Motor neuron (in vitro differentiated cells): ENCODE measurements at regions not wholly inside any gene's neighbourhood (a gene's known extent, or its start where the extent isn't known, plus 50 kb on each side); places are given as distances from the start of the nearest gene placed in this dataset.
A peak's percentile ranks its signal among the peaks of the same experiment; 100 is the strongest.

ENCODE experiments used
- ATAC-seq, 8 experiments: fragments of 200-7000 bp; cut with Tn5 transposase; replicated peaks in 6 of 8; 2 replicates each; pipeline ENCODE4 v1.8.0; 2021; ENCODE audit warnings: mild to moderate bottlenecking in 8 of 8, moderate library complexity in 8 of 8
- H3K27ac ChIP-seq, 2 donors: fragments of 250-450 bp; sonication (Bioruptor Pico); 2 replicates each; pipeline ENCODE4 v1.9.0; 2021; ENCODE audit warnings: antibody characterized with exemption in 2 of 2, mild to moderate bottlenecking in 2 of 2, moderate library complexity in 1 of 2
- H3K4me1 ChIP-seq, 2 donors: fragments of 250-450 bp; sonication (Bioruptor Pico); replicated peaks in 1 of 2; 2 replicates each; pipeline ENCODE4 v1.6.1; 2021; ENCODE audit warnings: antibody characterized with exemption in 2 of 2, mild to moderate bottlenecking in 2 of 2, moderate library complexity in 1 of 2
- H3K4me3 ChIP-seq, 5 donors: fragments of 250-450 bp; sonication (Bioruptor Pico); 2 replicates each; pipeline ENCODE4 v1.9.0; 2021; ENCODE audit warnings: antibody characterized with exemption in 5 of 5, mild to moderate bottlenecking in 5 of 5, moderate library complexity in 4 of 5
- WGBS, 10 experiments: fragments of 450-650 bp; shearing (Covaris generic); methylation state at CpG; one replicate each; pipeline ENCODE4 v1.0.0; 2022; 5-methylcytosine and 5-hydroxymethylcytosine counted together
- in situ Hi-C, 9 experiments: fragments of 400-800 bp; cut with MboI; loops; one replicate each; pipeline ENCODE4 v1.15.0; 2021; ENCODE audit warnings: low sequenced_read_pairs in 9 of 9, low pct_unique_long_range_greater_than_20kb in 2 of 9; ENCODE audit not compliant: unreplicated experiment in 9 of 9

DNA sequence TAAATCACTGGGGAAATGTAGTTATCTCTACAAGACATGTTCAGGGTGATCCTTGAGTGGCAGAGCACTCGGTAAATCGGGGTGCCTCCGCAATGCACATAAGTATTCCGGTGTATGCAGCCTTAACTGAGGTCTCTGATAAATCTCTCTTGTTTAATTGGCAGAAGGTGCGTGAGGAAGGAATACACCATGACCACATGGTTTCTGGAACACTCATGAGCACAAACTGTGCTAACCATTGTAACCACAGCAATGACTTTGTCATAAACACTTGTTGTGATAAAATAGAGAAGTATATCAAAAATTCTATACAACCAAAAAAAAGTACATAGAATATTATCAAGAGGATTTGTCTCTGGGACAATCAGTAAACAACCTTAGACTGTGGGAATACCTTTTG lies 146.8 kb upstream of the DIO2 start:
- Histone ChIP-seq H3K27ac (no peak overlapping the region), H3K4me3 (no peak overlapping the region), H3K4me1 (peaks cover 0 to 8% of the 10 kb centered on the region in 2 donors)
- in situ Hi-C loops, result loop anchor here in 2 of 9 experiments (25.0 kb wide), 2 partner anchors 296 to 1396 kb away; no protein-coding TSS in a partner anchor
- WGBS, 10 experiments, result 43 to 96% (median 80%) methylated on average over 1 to 5 of the region's 5 CpGs; no CpG with 5 or more reads in 1 of the 10 experiments
- ATAC-seq, result no peak

DNA sequence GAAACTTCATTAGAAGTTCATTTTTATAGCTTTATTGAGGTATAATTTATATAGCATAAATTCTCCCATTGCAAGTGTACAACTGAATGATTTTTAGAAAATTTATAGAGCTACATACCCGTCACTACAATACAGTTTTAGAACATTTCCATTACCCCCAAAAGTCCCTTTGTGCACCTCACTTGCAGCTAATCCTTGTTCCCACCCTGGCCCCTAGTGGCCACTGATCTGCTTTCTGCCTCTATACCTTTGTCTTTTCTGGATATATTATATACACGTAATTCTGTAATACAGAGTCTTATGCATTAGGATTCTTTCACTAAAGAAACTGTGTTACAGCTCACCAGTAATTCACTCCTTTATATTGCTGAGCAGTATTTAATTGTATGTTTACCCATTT lies 145.1 kb upstream of the DIO2 start:
- peaks cover 0 to 8% of the 10 kb centered on the region in 2 donors for H3K4me1 ChIP-seq
- in situ Hi-C loops, result loop anchor here in 2 of 9 experiments (25.0 kb wide), 2 partner anchors 294 to 1394 kb away; no protein-coding TSS in a partner anchor
- H3K4me3 ChIP-seq, result no peak overlapping the region
- WGBS, 10 experiments, result 29 to 94% (median 80%) methylated on average over 2 of the region's 2 CpGs; no CpG with 5 or more reads in 3 of the 10 experiments
- no peak overlapping the region for H3K27ac ChIP-seq
- ATAC-seq, result peak in 3 of 8 experiments; percentile 30 to 39 (median 36)

DNA sequence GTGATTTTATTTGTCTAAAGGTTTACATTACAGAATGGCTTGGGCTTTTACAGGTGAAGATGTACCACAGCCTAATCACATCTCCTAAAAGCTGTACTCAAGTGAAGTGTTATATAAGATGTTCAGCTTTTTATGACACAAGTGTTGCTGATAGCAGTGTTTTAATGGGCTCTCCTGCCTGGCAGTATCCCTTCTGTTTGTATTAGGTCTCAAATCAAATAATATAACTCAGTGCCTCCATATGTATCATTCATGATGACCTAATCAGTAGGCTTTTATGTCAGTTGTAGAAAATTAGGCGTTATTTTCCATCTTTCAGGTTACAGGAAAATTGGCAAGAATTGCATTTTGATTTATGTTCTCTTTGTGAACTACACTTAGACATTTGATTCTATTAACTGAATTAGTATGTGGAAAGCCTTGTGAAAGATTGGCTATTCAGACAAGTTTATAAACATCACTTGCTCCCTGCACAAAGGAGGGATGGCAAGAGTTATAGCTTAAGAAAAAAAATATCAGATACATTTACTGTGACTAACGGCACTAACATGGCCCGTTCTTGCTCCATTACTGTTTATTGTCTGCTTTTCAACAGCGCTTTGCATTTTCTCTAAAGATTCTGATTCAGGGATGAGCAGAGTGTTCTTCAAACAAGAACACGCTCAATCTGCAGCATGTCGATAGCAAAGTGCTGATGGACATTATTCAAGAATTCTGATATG lies 143.7 kb upstream of the DIO2 start:
- Histone ChIP-seq H3K4me1 (peaks cover 0 to 8% of the 10 kb centered on the region in 2 donors), H3K4me3 (no peak overlapping the region), H3K27ac (no peak overlapping the region)
- 10 to 100% (median 75%) methylated on average over 2 to 5 of the region's 6 CpGs; no CpG with 5 or more reads in 1 of the 10 experiments for WGBS, 10 experiments
- peak in 5 of 8 experiments; percentile 74 to 94 (median 91) for ATAC-seq
- in situ Hi-C loops, result loop anchor here in 2 of 9 experiments (25.0 kb wide), 2 partner anchors 293 to 1393 kb away; no protein-coding TSS in a partner anchor

DNA sequence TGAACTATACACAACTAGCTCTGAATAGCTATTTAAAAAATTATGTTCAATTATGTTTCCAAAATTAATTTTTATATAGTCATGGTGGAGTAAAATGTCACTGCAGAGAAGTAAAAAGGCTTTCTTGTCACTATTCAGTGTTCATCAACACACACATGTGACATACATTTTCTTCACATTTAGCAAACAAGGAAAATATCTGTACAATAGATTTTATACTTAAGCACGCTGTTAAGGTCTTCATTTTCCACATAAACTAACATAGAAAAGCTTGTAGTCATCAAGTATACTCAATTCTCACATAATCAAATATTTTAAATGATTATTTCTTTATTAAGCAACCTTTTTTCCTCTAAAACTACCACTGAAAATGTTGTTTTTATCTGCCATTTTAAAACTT lies 141.2 kb upstream of the DIO2 start:
- ATAC-seq, result no peak
- H3K27ac ChIP-seq, result no peak overlapping the region
- H3K4me1 ChIP-seq, result peaks cover 0 to 8% of the 10 kb centered on the region in 2 donors
- no peak overlapping the region for H3K4me3 ChIP-seq
- in situ Hi-C loops, result loop anchor here in 2 of 9 experiments (25.0 kb wide), 2 partner anchors 290 to 1390 kb away; no protein-coding TSS in a partner anchor
- WGBS, 10 experiments, result 20 to 100% (median 83%) methylated on average over 1 of the region's 1 CpG; no CpG with 5 or more reads in 2 of the 10 experiments

DNA sequence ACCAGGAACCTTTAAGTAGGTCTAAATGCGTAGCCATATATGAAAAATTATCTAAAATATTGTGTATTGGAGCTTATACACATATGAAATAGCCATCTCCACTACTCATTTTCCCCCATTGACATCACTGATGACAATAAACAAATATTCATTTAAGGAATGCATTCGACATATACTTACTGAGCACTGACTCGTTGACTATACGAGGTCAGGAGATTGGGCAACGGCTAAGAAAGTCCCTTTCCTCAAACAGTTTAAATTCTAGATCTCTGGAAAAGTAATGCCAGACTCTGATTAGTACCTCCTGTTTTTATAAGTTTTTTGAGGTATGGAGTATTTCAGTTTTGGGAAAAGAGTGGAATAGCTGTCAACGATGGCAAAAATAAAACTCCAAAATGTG lies 139.4 kb upstream of the DIO2 start:
- in situ Hi-C loops, result loop anchor here in 2 of 9 experiments (25.0 kb wide), 2 partner anchors 288 to 1388 kb away; no protein-coding TSS in a partner anchor
- no peak overlapping the region for H3K4me3 ChIP-seq
- H3K27ac ChIP-seq, result no peak overlapping the region
- no peak for ATAC-seq
- WGBS, 10 experiments, result 46 to 100% (median 76%) methylated on average over 1 to 6 of the region's 6 CpGs
- H3K4me1 ChIP-seq, result peaks cover 0 to 6% of the 10 kb centered on the region in 2 donors

DNA sequence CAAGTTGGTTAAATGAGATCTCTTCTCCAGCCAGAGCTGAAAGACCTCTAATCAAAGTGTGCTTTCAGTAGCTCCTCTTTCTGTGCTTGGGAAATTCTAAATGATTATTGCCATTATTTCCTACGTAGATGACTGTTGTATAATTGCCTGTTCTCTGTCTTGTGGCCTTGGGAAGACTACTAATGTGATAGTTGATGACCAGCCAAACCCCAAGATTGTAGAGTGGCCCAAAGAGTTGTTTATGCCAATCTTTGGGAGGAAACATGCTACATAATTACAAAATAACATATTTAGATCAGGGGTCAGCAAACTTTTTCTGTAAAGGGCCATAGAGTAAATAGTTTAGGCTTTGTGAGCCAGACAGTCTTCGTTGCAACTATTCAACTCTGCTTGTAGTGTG lies 135.1 kb upstream of the DIO2 start:
- H3K4me1 ChIP-seq, result no peaks in the 10 kb centered on the region
- in situ Hi-C loops, result no loop called here
- no peak overlapping the region for H3K4me3 ChIP-seq
- H3K27ac ChIP-seq, result no peak overlapping the region
- ATAC-seq, result no peak
- WGBS, 10 experiments, result 20 to 86% (median 66%) methylated on average over 1 to 2 of the region's 2 CpGs; no CpG with 5 or more reads in 2 of the 10 experiments

DNA sequence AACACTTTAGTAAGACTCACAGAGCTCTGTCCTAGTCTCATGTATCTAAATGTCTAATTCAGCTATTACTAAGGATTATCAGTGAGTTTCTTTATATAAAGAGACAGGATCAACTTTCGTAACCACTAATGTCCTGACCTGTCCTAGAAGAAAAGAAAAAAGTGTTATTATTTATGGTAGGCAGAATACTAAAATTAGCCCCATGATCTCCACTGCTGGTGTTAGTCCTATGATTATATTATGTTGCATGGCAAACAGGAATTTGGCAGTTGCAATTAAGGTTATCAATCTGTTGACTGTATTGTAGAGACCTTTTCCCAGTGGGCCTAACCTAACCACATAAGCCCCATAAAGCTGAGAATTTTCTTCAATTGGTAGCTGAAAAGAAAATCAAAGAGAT lies 132.9 kb upstream of the DIO2 start:
- no peak for ATAC-seq
- in situ Hi-C loops, result no loop called here
- H3K27ac ChIP-seq, result no peak overlapping the region
- H3K4me3 ChIP-seq, result no peak overlapping the region
- no peaks in the 10 kb centered on the region for H3K4me1 ChIP-seq
- WGBS, 10 experiments, result 80 to 100% (median 95%) methylated on average over 1 of the region's 1 CpG; no CpG with 5 or more reads in 2 of the 10 experiments

DNA sequence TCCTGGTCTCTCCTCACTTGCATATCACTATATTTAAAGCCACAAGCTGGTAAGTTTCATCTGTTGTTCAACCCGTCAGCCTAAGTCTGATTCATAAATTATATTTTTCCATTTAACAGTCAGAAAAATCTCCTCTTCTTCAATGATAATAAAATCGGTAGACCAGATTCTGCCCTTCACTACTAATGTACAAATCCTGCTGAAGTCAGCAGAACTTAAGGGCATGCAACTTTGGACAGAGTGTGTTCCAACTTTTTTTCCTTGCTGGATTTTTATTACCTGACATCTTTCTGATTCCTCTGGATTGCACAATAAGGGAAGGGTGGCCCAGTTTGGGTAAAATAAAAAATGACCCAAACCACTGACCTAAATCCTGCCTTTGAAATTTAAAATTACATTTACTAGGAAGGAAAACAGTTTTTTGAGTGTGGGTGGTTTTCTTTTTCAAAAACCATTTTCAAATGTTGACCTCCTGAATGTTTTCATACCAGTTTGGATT lies 125.4 kb upstream of the DIO2 start:
- ATAC-seq, result no peak
- H3K4me3 ChIP-seq, result no peak overlapping the region
- no peak overlapping the region for H3K27ac ChIP-seq
- 0 to 89% (median 55%) methylated on average over 1 to 2 of the region's 2 CpGs; no CpG with 5 or more reads in 2 of the 10 experiments for WGBS, 10 experiments
- in situ Hi-C loops, result no loop called here
- H3K4me1 ChIP-seq, result no peaks in the 10 kb centered on the region

DNA sequence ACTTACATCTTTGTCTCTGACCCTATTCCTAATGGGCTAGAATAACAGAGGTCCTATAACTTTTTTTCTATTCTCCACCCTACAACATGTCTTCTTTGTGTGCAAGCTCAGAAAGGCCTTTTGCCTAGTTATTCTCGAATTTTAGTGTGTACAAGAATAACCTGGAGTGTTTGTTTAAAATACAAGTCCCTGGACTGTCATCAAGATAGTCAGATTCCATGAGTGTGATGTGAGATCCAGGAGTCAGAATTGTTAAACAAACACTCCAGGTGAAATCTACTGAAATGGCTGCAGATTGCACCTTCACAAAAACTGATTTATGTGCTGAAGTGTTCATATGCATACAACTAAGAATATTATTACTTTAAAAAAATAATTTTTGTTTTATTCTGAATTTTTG lies 114.4 kb upstream of the DIO2 start:
- Histone ChIP-seq H3K27ac (no peak overlapping the region), H3K4me3 (no peak overlapping the region), H3K4me1 (no peaks in the 10 kb centered on the region)
- 0 to 73% (median 20%) methylated on average over 1 of the region's 1 CpG; no CpG with 5 or more reads in 3 of the 10 experiments for WGBS, 10 experiments
- no peak for ATAC-seq
- in situ Hi-C loops, result no loop called here

DNA sequence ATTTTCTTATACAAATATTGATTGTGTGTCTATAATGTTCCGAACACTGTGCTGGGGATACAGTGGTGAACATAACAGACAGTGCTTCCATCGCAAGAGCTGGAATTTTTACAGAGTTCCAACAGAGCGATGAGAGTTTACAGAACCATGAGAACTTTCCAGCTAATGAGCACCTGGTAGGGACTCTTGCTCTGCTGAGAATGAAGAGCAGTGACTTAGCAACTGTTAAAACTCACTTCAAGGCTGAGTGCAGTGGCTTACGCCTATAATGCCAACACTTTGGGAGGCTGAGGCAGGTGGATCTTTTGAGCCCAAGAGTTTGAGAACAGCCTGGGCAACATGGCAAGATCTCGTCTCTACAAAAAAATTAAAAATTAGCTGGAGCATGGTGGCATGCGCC lies 113.8 kb upstream of the DIO2 start:
- no peaks in the 10 kb centered on the region for H3K4me1 ChIP-seq
- WGBS, 10 experiments, result 52 to 100% (median 92%) methylated on average over 2 to 5 of the region's 6 CpGs; no CpG with 5 or more reads in 2 of the 10 experiments
- in situ Hi-C loops, result no loop called here
- ATAC-seq, result no peak
- H3K27ac ChIP-seq, result no peak overlapping the region
- H3K4me3 ChIP-seq, result no peak overlapping the region

DNA sequence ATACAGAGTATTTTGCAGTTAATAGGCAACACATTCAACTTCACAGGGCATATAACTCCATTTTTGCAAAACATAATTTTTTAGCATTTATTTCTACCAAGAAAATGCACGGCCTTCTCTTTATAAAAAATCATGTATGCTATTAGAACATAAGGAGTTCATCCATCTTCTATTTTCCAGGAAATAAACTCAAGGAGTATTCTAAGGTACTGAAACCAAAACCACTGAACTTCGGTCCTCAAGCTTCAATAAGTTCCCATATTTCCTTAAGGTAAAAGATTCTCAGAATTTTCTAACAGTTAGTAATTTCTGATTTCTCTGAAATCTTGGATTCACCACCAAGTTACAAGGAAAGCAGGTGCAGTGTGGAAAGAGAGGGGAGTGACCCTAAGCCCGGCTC lies 113.3 kb upstream of the DIO2 start:
- 42 to 96% (median 83%) methylated on average over 2 to 3 of the region's 3 CpGs; no CpG with 5 or more reads in 1 of the 10 experiments for WGBS, 10 experiments

DNA sequence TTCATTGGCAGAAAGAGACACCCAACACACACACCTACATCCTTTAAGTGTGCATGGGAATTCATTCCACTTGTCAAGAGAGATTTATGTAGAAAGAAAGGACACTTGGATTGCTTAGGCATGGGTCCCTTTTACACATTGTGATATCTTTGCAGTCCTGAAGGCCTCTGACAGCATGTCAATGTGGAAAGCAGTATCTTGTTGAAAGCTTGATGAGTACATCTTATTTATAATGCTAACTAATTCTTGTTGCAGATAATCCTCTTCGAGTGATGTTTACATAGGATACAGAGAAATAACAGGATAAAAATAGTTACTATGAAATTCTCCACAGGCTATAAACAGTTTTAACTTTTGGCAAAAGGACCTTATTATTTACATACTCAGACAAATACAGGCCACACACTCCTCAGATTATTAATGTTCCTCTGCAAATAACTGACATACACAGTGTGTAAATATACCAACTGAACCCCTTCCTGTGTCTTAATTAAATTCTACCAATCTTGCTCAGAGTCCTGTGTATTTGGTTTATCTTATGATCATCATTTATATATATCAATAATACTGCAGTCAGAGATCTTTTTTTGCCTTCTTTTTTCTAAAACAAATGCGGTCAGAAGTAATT lies 111.8 kb upstream of the DIO2 start:
- no peak overlapping the region for H3K27ac ChIP-seq
- ATAC-seq, result peak in 3 of 8 experiments; percentile 25 to 80 (median 57)
- in situ Hi-C loops, result no loop called here
- WGBS, 10 experiments, result 0 to 81% (median 50%) methylated on average over 1 to 2 of the region's 2 CpGs; no CpG with 5 or more reads in 2 of the 10 experiments
- no peak overlapping the region for H3K4me3 ChIP-seq
- no peaks in the 10 kb centered on the region for H3K4me1 ChIP-seq

More for the DNA sequence above, 113.3 kb upstream of the DIO2 start:
- no peak overlapping the region for H3K4me3 ChIP-seq
- no peak for ATAC-seq
- in situ Hi-C loops, result no loop called here
- H3K4me1 ChIP-seq, result no peaks in the 10 kb centered on the region
- no peak overlapping the region for H3K27ac ChIP-seq

DNA sequence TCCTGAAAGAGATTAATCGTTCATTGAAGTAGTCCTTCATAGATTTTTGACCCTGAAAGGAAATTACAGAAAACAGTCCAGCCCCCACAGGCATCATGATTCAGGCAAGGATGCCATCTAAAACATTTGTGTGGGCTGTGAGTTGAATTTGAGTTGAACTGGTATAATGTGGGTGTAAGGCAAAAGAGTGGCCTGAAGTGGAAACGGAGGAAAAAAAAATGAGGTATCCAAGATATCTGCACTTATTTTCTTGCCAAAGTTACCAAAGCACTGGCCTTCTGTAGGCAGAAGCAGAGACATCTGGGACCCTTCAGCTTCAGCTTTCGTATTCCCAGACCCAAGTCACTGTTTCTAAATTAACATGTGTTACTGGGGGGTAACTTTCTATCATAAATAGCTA lies 105.1 kb upstream of the DIO2 start:
- Histone ChIP-seq H3K27ac (no peak overlapping the region), H3K4me1 (no peaks in the 10 kb centered on the region), H3K4me3 (no peak overlapping the region)
- ATAC-seq, result no peak
- in situ Hi-C loops, result no loop called here
- WGBS, 10 experiments, result 6 to 97% (median 50%) methylated on average over 1 to 3 of the region's 3 CpGs; no CpG with 5 or more reads in 2 of the 10 experiments
